ENCODE measurements at regions not wholly inside any gene's neighbourhood (a gene's known extent, or its start where the extent isn't known, plus 50 kb on each side); places are given as distances from the start of the nearest gene placed in this dataset.

GRCh38 chr7:37514497-37514896 lies 65.8 kb upstream of the ELMO1 start:
- Histone ChIP-seq H3K9me3 (no peaks in the 10 kb centered on the region), H3K4me3 (no peak overlapping the region), H3K27me3 (no peaks in the 10 kb centered on the region), H3K27ac (no peak overlapping the region), H3K4me1 (no peaks in the 10 kb centered on the region), H3K36me3 (no peaks in the 10 kb centered on the region)
- 76 to 78% methylated on average over 5 of the region's 5 CpGs for WGBS, 2 donors
- DNase-seq (no peak), ATAC-seq (no peak), FAIRE-seq (no peak)
- TF ChIP-seq, protein P1, sequence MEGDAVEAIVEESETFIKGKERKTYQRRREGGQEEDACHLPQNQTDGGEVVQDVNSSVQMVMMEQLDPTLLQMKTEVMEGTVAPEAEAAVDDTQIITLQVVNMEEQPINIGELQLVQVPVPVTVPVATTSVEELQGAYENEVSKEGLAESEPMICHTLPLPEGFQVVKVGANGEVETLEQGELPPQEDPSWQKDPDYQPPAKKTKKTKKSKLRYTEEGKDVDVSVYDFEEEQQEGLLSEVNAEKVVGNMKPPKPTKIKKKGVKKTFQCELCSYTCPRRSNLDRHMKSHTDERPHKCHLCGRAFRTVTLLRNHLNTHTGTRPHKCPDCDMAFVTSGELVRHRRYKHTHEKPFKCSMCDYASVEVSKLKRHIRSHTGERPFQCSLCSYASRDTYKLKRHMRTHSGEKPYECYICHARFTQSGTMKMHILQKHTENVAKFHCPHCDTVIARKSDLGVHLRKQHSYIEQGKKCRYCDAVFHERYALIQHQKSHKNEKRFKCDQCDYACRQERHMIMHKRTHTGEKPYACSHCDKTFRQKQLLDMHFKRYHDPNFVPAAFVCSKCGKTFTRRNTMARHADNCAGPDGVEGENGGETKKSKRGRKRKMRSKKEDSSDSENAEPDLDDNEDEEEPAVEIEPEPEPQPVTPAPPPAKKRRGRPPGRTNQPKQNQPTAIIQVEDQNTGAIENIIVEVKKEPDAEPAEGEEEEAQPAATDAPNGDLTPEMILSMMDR (IDR thresholded peaks at IDR 0.05): no peak
- intact Hi-C loops (cut with DNase I): loop anchor here in 1 of 3 donors (10.0 kb wide), 1 partner anchor 300 kb away; no protein-coding TSS in a partner anchor

DNA sequence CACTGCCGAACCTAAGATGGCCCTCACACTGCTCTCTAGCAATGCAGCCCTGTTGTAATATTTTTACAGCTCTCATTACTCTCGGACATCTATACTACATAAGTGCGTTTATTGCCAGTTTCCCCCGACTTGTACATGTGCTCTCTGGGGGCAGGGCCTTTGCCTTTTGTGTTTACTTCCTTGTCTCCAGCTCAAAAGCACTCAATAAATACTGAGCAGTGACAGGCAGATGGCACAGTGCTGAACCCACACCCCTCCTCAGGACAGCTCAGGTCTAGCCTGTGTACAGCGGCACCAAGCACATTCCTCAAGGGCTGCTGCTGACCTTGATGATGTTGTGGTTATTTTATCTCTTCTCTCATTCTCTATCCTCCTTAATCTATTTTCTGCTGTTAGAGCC lies 68.0 kb upstream of the ELMO1 start:
- ATAC-seq: no peak
- TF ChIP-seq, protein P1 (IDR thresholded peaks at IDR 0.05): no peak
- no peak for FAIRE-seq
- Histone ChIP-seq H3K27ac (no peak overlapping the region), H3K9me3 (no peaks in the 10 kb centered on the region), H3K27me3 (no peaks in the 10 kb centered on the region), H3K36me3 (no peaks in the 10 kb centered on the region), H3K4me3 (no peak overlapping the region), H3K4me1 (no peaks in the 10 kb centered on the region)
- 49 to 50% methylated on average over 5 of the region's 5 CpGs for WGBS, 2 donors
- intact Hi-C loops (cut with DNase I): loop anchor here in 1 of 3 donors (10.0 kb wide), 1 partner anchor 302 kb away; no protein-coding TSS in a partner anchor
- no peak for DNase-seq

DNA sequence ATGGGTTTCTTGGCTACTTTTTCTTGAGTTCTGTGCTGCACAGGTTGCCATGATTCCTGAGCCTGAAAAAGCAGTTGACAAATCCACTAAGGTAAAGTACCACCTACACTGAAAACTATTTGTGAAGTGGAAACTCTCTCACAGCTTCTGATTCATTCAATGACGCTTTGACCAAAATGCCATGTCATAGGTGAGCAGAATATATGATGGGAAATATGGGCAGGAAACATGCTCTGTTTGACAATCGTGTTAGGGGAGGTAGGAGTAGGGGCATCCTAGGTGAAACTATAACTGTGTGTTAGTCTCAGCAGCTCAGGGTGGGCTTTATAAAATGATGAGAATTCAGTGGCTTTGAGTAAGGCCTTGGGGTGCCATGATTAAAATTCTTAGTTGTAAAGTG lies 69.6 kb upstream of the ELMO1 start:
- ATAC-seq (no peak), FAIRE-seq (no peak), DNase-seq (no peak)
- no peak overlapping the region for H3K4me3 ChIP-seq
- H3K27me3 ChIP-seq: no peaks in the 10 kb centered on the region
- intact Hi-C loops (cut with DNase I): loop anchor here in 1 of 3 donors (10.0 kb wide), 1 partner anchor 303 kb away; no protein-coding TSS in a partner anchor
- TF ChIP-seq, protein P1 (IDR thresholded peaks at IDR 0.05): no peak
- WGBS, 2 donors: 82 to 89% methylated on average over 2 of the region's 2 CpGs
- no peak overlapping the region for H3K27ac ChIP-seq
- H3K36me3 ChIP-seq: no peaks in the 10 kb centered on the region
- H3K9me3 ChIP-seq: no peaks in the 10 kb centered on the region
- no peaks in the 10 kb centered on the region for H3K4me1 ChIP-seq

DNA sequence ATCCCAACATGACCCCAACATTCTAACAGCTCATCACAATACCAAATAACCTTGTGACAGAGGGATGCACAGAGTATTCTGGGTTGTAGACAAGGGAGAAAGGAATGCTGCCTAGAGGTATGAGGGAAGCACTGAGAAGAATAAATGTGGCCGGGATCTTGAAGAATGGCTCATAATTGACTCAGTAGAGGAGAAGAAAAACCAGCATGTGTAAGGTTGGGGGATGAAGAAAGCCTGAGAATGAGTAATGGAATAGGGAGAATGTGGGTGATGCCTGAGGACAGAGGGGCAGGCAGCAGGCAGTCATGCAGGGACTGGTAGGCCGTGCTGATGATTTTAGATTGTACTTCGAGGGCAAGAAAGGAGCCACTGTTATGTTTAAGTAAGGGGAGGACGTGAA lies 75.4 kb upstream of the ELMO1 start:
- FAIRE-seq (no peak), ATAC-seq (no peak), DNase-seq (no peak)
- no peaks in the 10 kb centered on the region for H3K27me3 ChIP-seq
- no peak overlapping the region for H3K27ac ChIP-seq
- no peaks in the 10 kb centered on the region for H3K36me3 ChIP-seq
- H3K9me3 ChIP-seq: no peaks in the 10 kb centered on the region
- H3K4me3 ChIP-seq: no peak overlapping the region
- no peaks in the 10 kb centered on the region for H3K4me1 ChIP-seq
- intact Hi-C loops (cut with DNase I): no loop called here
- WGBS, 2 donors: 74 to 98% methylated on average over 4 of the region's 4 CpGs
- TF ChIP-seq, protein P1 (IDR thresholded peaks at IDR 0.05): no peak

DNA sequence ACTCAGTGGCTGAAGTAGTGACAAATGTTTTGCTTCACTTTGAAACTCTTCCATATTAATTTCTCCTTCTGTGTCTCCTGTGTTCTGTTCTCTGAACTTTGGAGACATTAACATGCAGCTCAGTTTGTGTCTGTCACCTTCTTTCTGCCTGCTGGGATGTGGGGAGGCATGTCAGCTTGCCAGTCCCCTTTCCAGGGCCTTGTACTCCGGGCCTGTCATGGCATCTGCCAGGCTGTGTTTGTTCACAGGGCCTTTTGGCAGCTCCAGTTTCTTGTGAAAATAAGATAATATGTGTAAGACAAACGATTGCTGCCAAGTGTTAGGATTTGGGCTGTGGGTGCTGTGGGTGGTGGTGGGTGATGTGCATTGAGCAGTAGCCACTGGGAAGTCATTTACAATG lies 76.1 kb upstream of the ELMO1 start:
- 14 to 23% methylated on average over 2 of the region's 2 CpGs for WGBS, 2 donors
- no peaks in the 10 kb centered on the region for H3K9me3 ChIP-seq
- FAIRE-seq: no peak

More for the DNA sequence above, 76.1 kb upstream of the ELMO1 start:
- Histone ChIP-seq H3K36me3 (no peaks in the 10 kb centered on the region), H3K4me3 (no peak overlapping the region), H3K4me1 (no peaks in the 10 kb centered on the region), H3K27ac (no peak overlapping the region), H3K27me3 (no peaks in the 10 kb centered on the region)
- TF ChIP-seq, protein P1 (IDR thresholded peaks at IDR 0.05): no peak
- ATAC-seq (peak in 1 of 4 donors; percentile 64), DNase-seq (peak in 2 of 6 donors; percentile 9 to 25)
- intact Hi-C loops (cut with DNase I): no loop called here

Measured in pancreas (tissue), 10 donors.